ENCODE measurements at regions not wholly inside any gene's neighbourhood (a gene's known extent, or its start where the extent isn't known, plus 50 kb on each side); places are given as distances from the start of the nearest gene placed in this dataset.

DNA sequence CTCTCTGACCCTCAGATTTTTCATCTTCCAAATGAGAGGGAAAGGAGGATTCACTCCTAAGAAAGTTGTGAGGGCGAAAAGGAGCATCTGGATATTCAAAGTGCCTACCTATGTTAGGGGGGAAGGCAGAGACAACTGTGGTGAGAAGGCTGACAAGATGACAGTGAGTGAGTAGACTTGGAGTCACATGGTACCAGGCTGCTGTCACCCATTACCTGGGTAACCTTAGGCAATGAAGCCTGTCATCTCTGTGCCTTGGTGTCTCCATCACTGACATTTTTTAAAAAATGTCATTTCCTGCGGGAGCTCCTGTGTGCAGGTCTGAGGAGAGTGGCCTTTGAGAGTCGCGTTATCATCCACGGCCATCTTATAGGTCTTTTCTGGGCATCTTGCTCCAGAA lies 124.0 kb downstream of the MAF start:
- no peak for DNase-seq
- CTCF ChIA-PET: no interaction called here
- no peaks in the 10 kb centered on the region for H3K27me3 ChIP-seq (ENCODE audit: insufficient read depth, low read length, poor library complexity, severe bottlenecking)
- H3K36me3 ChIP-seq (ENCODE audit: insufficient read depth, low read length): no peaks in the 10 kb centered on the region
- H3K9me3 ChIP-seq (ENCODE audit: low read length): no peaks in the 10 kb centered on the region
- Mint-ChIP-seq H3K9me3 (peaks cover 0 to 1% (median 0%) of the 10 kb centered on the region in 5 donors), H3K4me3 (no peak overlapping the region), H3K27me3 (peaks cover 9% of the 10 kb centered on the region in 2 donors), H3K36me3 (peaks cover 0 to 1% (median 0%) of the 10 kb centered on the region in 3 donors), H3K4me1 (no peaks in the 10 kb centered on the region), H3K27ac (no peak overlapping the region)
- H3K4me3 ChIP-seq (ENCODE audit: low read length): no peak overlapping the region
- no peaks in the 10 kb centered on the region for H3K4me1 ChIP-seq (ENCODE audit: insufficient read depth, low read length)
- no peak overlapping the region for H3K27ac ChIP-seq (ENCODE audit: low read depth, low read length)
- POLR2A ChIA-PET: no interaction called here

DNA sequence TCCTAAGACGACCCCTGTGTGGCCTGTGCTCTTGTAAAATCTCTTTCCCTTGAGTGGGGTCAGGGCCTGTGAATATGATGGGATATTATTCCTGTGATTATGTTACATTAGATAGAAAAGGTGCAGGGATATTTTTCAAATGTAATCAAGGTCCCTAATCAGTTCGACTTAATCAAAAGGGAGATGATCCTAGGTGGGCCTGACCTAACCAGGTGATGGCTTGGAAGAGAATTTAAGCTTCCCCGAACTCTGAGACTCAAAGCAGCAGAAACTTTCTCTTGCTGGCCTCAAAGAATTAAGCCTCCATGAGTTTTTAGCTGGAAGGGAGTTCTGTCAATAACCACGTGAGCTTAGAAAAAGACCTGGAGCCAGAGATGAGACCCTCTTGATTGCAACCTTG lies 124.7 kb downstream of the MAF start:
- Histone ChIP-seq H3K27me3 (ENCODE audit: insufficient read depth, low read length, poor library complexity, severe bottlenecking) (no peaks in the 10 kb centered on the region), H3K4me3 (ENCODE audit: low read length) (no peak overlapping the region), H3K36me3 (ENCODE audit: insufficient read depth, low read length) (no peaks in the 10 kb centered on the region), H3K4me1 (ENCODE audit: insufficient read depth, low read length) (no peaks in the 10 kb centered on the region), H3K27ac (ENCODE audit: low read depth, low read length) (no peak overlapping the region), H3K9me3 (ENCODE audit: low read length) (no peaks in the 10 kb centered on the region)
- CTCF ChIA-PET: no interaction called here
- Mint-ChIP-seq H3K9me3 (peaks cover 0 to 1% (median 0%) of the 10 kb centered on the region in 5 donors), H3K4me1 (no peaks in the 10 kb centered on the region), H3K4me3 (no peak overlapping the region), H3K27me3 (peaks cover 5 to 6% of the 10 kb centered on the region in 2 donors), H3K36me3 (peaks cover 0 to 1% (median 0%) of the 10 kb centered on the region in 3 donors), H3K27ac (peak overlapping the region in 1 of 8 donors; percentile 39)
- no peak for DNase-seq
- POLR2A ChIA-PET: no interaction called here

DNA sequence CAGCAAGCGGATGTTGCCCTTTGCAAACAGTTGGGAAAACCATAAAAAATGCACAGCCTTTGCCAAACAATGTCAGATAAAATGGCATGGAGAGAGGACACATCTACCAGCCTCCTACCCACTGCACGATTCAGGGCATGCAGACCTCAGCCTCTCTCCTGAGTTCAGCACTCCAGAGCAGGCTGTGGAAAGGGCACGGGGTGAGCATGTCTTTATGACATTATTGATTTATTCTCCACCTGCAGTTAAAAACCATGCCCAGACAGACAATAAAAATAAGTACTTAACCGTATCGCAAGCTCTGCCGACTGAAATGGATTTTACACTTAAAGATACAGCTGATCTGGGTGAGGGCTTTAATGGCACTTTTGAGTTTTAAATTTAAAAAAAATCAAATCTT lies 127.1 kb downstream of the MAF start:
- H3K36me3 Mint-ChIP-seq: no peaks in the 10 kb centered on the region
- no peaks in the 10 kb centered on the region for H3K9me3 Mint-ChIP-seq
- Histone ChIP-seq H3K36me3 (ENCODE audit: insufficient read depth, low read length) (no peaks in the 10 kb centered on the region), H3K4me3 (ENCODE audit: low read length) (no peak overlapping the region), H3K27me3 (ENCODE audit: insufficient read depth, low read length, poor library complexity, severe bottlenecking) (no peaks in the 10 kb centered on the region), H3K27ac (ENCODE audit: low read depth, low read length) (no peak overlapping the region), H3K9me3 (ENCODE audit: low read length) (no peaks in the 10 kb centered on the region), H3K4me1 (ENCODE audit: insufficient read depth, low read length) (no peaks in the 10 kb centered on the region)
- CTCF ChIA-PET: no interaction called here
- DNase-seq: no peak
- peaks cover 0 to 5% of the 10 kb centered on the region in 2 donors for H3K27me3 Mint-ChIP-seq
- no peak overlapping the region for H3K27ac Mint-ChIP-seq
- H3K4me3 Mint-ChIP-seq: no peak overlapping the region
- H3K4me1 Mint-ChIP-seq: no peaks in the 10 kb centered on the region
- POLR2A ChIA-PET: no interaction called here

DNA sequence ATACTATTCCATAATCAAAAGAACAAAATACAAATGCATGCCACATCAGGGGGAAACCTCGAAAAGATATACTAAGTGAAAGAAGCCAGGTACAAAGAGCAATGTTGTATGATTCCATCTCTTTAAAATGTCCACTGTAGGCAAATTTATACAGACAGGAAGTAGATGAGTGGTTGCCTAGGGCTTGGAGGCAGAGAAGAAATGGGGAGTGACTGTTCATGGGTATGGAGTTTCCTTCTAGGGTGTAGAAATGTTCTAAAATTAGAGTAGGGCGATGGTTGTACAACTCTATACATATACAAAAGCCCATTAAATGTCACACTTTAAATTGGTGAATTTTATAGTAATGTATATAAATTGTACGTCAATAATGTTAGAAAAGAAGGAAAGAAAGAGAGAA lies 128.1 kb downstream of the MAF start:
- no peak for DNase-seq
- CTCF ChIA-PET: no interaction called here
- peaks cover 0 to 5% of the 10 kb centered on the region in 2 donors for H3K27me3 Mint-ChIP-seq
- H3K36me3 ChIP-seq (ENCODE audit: insufficient read depth, low read length): no peaks in the 10 kb centered on the region
- H3K4me3 Mint-ChIP-seq: no peak overlapping the region
- POLR2A ChIA-PET: no interaction called here
- no peaks in the 10 kb centered on the region for H3K4me1 Mint-ChIP-seq
- no peaks in the 10 kb centered on the region for H3K4me1 ChIP-seq (ENCODE audit: insufficient read depth, low read length)
- H3K9me3 Mint-ChIP-seq: no peaks in the 10 kb centered on the region
- H3K27me3 ChIP-seq (ENCODE audit: insufficient read depth, low read length, poor library complexity, severe bottlenecking): no peaks in the 10 kb centered on the region
- H3K27ac ChIP-seq (ENCODE audit: low read depth, low read length): no peak overlapping the region
- no peaks in the 10 kb centered on the region for H3K36me3 Mint-ChIP-seq
- H3K4me3 ChIP-seq (ENCODE audit: low read length): no peak overlapping the region
- H3K27ac Mint-ChIP-seq: no peak overlapping the region
- H3K9me3 ChIP-seq (ENCODE audit: low read length): no peaks in the 10 kb centered on the region

DNA sequence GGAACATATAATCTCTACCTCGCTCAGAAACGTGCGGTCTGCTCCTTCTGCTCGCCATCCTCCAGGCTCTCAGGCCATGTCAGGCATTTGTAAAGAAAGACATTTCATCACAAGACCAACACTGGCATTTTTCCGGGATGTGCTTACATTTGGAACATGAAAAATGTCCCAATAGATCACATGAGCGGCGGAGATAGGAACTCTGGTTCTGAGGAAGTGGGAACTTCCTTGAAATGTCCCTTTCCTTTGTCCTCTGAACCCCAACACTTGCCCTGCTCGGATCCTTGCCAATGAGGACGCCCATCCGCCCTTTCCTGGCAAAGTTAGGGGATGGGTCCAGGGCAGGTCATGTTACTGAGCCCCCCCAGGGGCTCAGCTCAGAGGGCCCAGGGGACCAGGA lies 130.5 kb downstream of the MAF start:
- H3K36me3 Mint-ChIP-seq: no peaks in the 10 kb centered on the region
- Histone ChIP-seq H3K27ac (ENCODE audit: low read depth, low read length) (no peak overlapping the region), H3K9me3 (ENCODE audit: low read length) (no peaks in the 10 kb centered on the region), H3K36me3 (ENCODE audit: insufficient read depth, low read length) (no peaks in the 10 kb centered on the region), H3K4me3 (ENCODE audit: low read length) (no peak overlapping the region), H3K4me1 (ENCODE audit: insufficient read depth, low read length) (no peaks in the 10 kb centered on the region), H3K27me3 (ENCODE audit: insufficient read depth, low read length, poor library complexity, severe bottlenecking) (no peaks in the 10 kb centered on the region)
- H3K4me1 Mint-ChIP-seq: no peaks in the 10 kb centered on the region
- DNase-seq: no peak
- H3K4me3 Mint-ChIP-seq: no peak overlapping the region
- H3K9me3 Mint-ChIP-seq: no peaks in the 10 kb centered on the region
- CTCF ChIA-PET: no interaction called here
- H3K27ac Mint-ChIP-seq: no peak overlapping the region
- POLR2A ChIA-PET: no interaction called here
- H3K27me3 Mint-ChIP-seq: peaks cover 5% of the 10 kb centered on the region in 2 donors

DNA sequence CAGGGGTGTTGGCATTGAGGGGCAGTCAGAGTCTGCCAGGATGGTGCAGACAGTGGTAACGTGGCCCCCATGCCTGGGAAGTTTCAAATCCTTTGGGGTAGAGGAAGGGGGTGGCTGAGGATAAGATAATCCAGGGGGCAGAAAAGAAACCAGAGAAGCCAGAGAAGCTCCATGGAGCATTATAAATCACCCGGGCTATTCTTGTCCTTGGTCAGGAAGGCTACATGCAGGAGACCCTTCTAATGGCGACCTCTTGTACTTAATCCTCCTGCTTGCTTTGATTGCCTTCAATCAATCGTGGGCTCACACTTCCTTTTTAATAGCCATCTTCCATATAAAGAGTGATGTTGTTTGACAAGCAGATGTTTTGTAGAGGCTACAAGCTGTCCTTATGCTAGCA lies 131.9 kb downstream of the MAF start:
- H3K4me1 Mint-ChIP-seq: no peaks in the 10 kb centered on the region
- no peak overlapping the region for H3K4me3 ChIP-seq (ENCODE audit: low read length)
- DNase-seq: no peak
- no peak overlapping the region for H3K27ac ChIP-seq (ENCODE audit: low read depth, low read length)
- no peaks in the 10 kb centered on the region for H3K9me3 ChIP-seq (ENCODE audit: low read length)
- H3K36me3 Mint-ChIP-seq: no peaks in the 10 kb centered on the region
- no peaks in the 10 kb centered on the region for H3K27me3 ChIP-seq (ENCODE audit: insufficient read depth, low read length, poor library complexity, severe bottlenecking)
- H3K27ac Mint-ChIP-seq: no peak overlapping the region
- ChIA-PET CTCF (no interaction called here), POLR2A (no interaction called here)
- no peak overlapping the region for H3K4me3 Mint-ChIP-seq
- no peaks in the 10 kb centered on the region for H3K4me1 ChIP-seq (ENCODE audit: insufficient read depth, low read length)
- H3K27me3 Mint-ChIP-seq: peaks cover 5 to 11% of the 10 kb centered on the region in 2 donors
- no peaks in the 10 kb centered on the region for H3K36me3 ChIP-seq (ENCODE audit: insufficient read depth, low read length)
- H3K9me3 Mint-ChIP-seq: no peaks in the 10 kb centered on the region

DNA sequence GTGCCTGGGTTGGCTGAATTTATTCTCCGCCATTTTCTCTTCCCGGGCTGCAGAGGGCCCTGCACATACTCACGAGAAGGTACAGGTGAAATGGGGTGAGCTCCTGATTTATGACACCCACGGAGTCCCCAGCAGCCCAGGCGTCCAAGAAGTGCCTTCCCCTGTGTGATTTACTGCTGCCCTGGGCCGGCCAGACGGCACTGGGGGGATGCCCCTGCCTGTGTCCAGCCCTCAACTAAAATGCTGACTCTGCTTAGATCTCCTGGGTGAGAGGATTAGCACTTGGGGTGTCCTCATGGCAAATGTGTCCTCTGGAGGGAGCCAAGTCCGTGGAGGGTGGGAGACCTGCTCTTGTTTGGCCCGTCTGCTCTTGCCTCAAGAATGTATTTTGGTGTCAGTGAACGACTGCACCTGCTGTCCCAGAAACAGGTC lies 132.4 kb downstream of the MAF start:
- Mint-ChIP-seq H3K27me3 (peaks cover 5 to 11% of the 10 kb centered on the region in 2 donors), H3K4me1 (no peaks in the 10 kb centered on the region), H3K9me3 (no peaks in the 10 kb centered on the region), H3K4me3 (no peak overlapping the region), H3K36me3 (no peaks in the 10 kb centered on the region), H3K27ac (peak overlapping the region in 1 of 8 donors; percentile 84)
- H3K27me3 ChIP-seq (ENCODE audit: insufficient read depth, low read length, poor library complexity, severe bottlenecking): no peaks in the 10 kb centered on the region
- H3K4me1 ChIP-seq (ENCODE audit: insufficient read depth, low read length): no peaks in the 10 kb centered on the region
- CTCF ChIA-PET: no interaction called here
- DNase-seq: no peak
- H3K36me3 ChIP-seq (ENCODE audit: insufficient read depth, low read length): no peaks in the 10 kb centered on the region
- H3K27ac ChIP-seq (ENCODE audit: low read depth, low read length): no peak overlapping the region
- H3K4me3 ChIP-seq (ENCODE audit: low read length): no peak overlapping the region
- no peaks in the 10 kb centered on the region for H3K9me3 ChIP-seq (ENCODE audit: low read length)
- POLR2A ChIA-PET: no interaction called here

DNA sequence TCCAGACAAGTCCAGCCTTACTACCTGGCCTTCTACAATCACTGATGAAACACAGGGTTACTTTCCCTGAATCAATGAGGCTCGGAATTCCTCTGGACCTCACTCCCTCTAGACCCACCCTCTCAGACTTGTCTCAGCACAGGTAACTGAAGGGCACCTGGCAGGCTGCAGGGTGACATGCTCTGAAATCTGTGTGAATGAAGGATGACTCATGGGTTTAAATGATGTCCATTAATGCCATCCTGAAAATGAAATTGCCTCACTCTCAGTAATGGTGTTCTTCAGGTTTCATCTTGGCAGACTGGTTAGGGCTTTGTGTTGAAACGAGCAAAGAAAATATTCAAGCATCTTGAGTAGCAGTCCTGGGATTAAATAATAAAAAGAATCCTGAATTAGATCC lies 134.4 kb downstream of the MAF start:
- no peaks in the 10 kb centered on the region for H3K4me1 ChIP-seq (ENCODE audit: insufficient read depth, low read length)
- no peaks in the 10 kb centered on the region for H3K9me3 ChIP-seq (ENCODE audit: low read length)
- Mint-ChIP-seq H3K4me1 (no peaks in the 10 kb centered on the region), H3K36me3 (no peaks in the 10 kb centered on the region), H3K27me3 (peaks cover 5 to 15% of the 10 kb centered on the region in 2 donors), H3K4me3 (no peak overlapping the region), H3K9me3 (no peaks in the 10 kb centered on the region), H3K27ac (no peak overlapping the region)
- no peak for DNase-seq
- H3K4me3 ChIP-seq (ENCODE audit: low read length): no peak overlapping the region
- ChIA-PET POLR2A (no interaction called here), CTCF (no interaction called here)
- no peak overlapping the region for H3K27ac ChIP-seq (ENCODE audit: low read depth, low read length)
- H3K36me3 ChIP-seq (ENCODE audit: insufficient read depth, low read length): no peaks in the 10 kb centered on the region
- H3K27me3 ChIP-seq (ENCODE audit: insufficient read depth, low read length, poor library complexity, severe bottlenecking): no peaks in the 10 kb centered on the region

DNA sequence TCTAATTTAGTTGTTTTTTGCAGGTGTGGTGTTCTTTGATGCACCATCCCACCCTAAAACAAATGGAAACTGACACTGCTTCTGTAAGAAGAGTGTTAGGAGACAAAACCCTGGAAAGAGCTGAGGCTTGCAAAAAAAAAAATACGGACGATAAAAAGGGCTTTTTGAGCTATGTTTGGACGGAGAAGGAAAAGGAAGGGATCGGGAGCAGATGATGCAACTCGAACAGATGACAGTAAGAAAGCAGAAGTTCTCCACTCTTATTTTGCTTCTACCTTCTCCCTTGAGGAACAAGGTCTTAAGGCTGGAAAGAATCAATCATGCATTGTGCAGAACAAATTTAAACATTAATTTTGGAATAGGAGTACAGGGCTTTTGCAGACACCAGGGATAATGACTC lies 136.7 kb downstream of the MAF start:
- H3K27me3 Mint-ChIP-seq: peaks cover 10 to 27% of the 10 kb centered on the region in 2 donors
- no peaks in the 10 kb centered on the region for H3K4me1 Mint-ChIP-seq
- no peaks in the 10 kb centered on the region for H3K36me3 Mint-ChIP-seq
- no peak overlapping the region for H3K27ac ChIP-seq (ENCODE audit: low read depth, low read length)
- no peak overlapping the region for H3K4me3 Mint-ChIP-seq
- no peaks in the 10 kb centered on the region for H3K4me1 ChIP-seq (ENCODE audit: insufficient read depth, low read length)
- H3K4me3 ChIP-seq (ENCODE audit: low read length): no peak overlapping the region
- H3K9me3 ChIP-seq (ENCODE audit: low read length): no peaks in the 10 kb centered on the region
- DNase-seq: no peak
- no peak overlapping the region for H3K27ac Mint-ChIP-seq
- no peaks in the 10 kb centered on the region for H3K27me3 ChIP-seq (ENCODE audit: insufficient read depth, low read length, poor library complexity, severe bottlenecking)
- H3K9me3 Mint-ChIP-seq: no peaks in the 10 kb centered on the region
- CTCF ChIA-PET: no interaction called here
- POLR2A ChIA-PET: no interaction called here
- H3K36me3 ChIP-seq (ENCODE audit: insufficient read depth, low read length): no peaks in the 10 kb centered on the region
